ENCODE measurements at regions not wholly inside any gene's neighbourhood (a gene's known extent, or its start where the extent isn't known, plus 50 kb on each side); places are given as distances from the start of the nearest gene placed in this dataset.

- Histone ChIP-seq H3K79me1 (ENCODE audit: low read depth, low read length) (no peaks in the 10 kb centered on the region), H3K4me2 (ENCODE audit: insufficient read depth, low read length, poor library complexity, severe bottlenecking) (no peak overlapping the region), H3K9me3 (replicated peaks in 1 of 2; ENCODE audit: control insufficient read depth in 2 of 2, insufficient read depth in 1 of 2, low read depth in 1 of 2, low read length in 2 of 2) (no peaks in the 10 kb centered on the region), H3K27ac (replicated peaks; ENCODE audit: low read length) (no peak overlapping the region), H3K14ac (ENCODE audit: low read length) (no peak overlapping the region), H3K18ac (ENCODE audit: low read length) (no peak overlapping the region), H2BK120ac (ENCODE audit: low read depth, low read length) (no peak overlapping the region), H2AFZ (ENCODE audit: low read length) (no peak overlapping the region), H2BK5ac (ENCODE audit: low read length) (no peak overlapping the region), H3K9ac (ENCODE audit: low read depth, low read length, poor library complexity) (no peak overlapping the region), H2BK12ac (ENCODE audit: low read length) (no peak overlapping the region), H2BK15ac (ENCODE audit: low read length) (no peak overlapping the region), H3K4me3 (ENCODE audit: low read length in 2 of 2) (no peak overlapping the region), H3K27me3 (ENCODE audit: control insufficient read depth in 3 of 3, insufficient read depth in 3 of 3, low read depth in 1 of 3, low read length in 3 of 3) (peaks cover 0 to 3% (median 0%) of the 10 kb centered on the region in 3 experiments), H3K4ac (ENCODE audit: low read length) (no peak overlapping the region), H4K91ac (ENCODE audit: low read depth, low read length, poor library complexity) (no peak overlapping the region), H3K4me1 (ENCODE audit: control insufficient read depth in 2 of 2, insufficient read depth in 1 of 2, low read depth in 1 of 2, low read length in 2 of 2) (no peaks in the 10 kb centered on the region), H4K8ac (ENCODE audit: low read depth, low read length) (no peak overlapping the region), H2AK5ac (ENCODE audit: low read depth, low read length) (no peak overlapping the region), H3K23ac (ENCODE audit: low read depth, low read length, poor library complexity) (no peak overlapping the region), H3K36me3 (replicated peaks in 1 of 2; ENCODE audit: control insufficient read depth in 2 of 2, insufficient read depth in 2 of 2, low read length in 2 of 2) (no peaks in the 10 kb centered on the region)
- no CpG with 5 or more reads among the region's 5 CpGs for WGBS, 2 donors (ENCODE audit: extremely low coverage in 2 of 2, insufficient read length in 2 of 2, insufficient replicate concordance in 1 of 2)
- no peak for DNase-seq (ENCODE audit: low spot score)
These were observed 110.6 kb upstream of the RNF32 start for GRCh38 chr7:156529956-156530355.

DNA sequence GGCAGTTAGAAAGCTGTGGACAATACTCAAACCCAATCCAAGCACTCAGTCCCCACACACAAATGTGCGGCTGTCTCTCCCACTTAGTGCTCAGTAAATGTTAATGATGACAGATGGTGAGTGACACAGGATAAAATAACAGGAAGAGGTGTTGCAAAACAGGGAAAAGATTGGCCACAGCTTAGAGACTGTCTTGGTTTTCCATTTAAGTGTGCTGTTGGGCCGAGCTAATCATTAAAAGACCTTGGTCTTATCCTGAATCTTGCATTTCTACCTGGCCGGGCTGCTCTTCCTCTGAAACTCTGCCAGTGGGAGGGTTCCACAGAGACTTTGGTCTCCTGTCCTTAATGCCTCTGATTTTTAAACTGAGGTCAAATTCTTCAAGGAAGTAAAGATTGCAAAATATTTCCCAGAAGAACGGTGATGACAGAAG is 113.1 kb upstream of the RNF32 start:
- Histone ChIP-seq H3K9me3 (replicated peaks in 1 of 2; ENCODE audit: control insufficient read depth in 2 of 2, insufficient read depth in 1 of 2, low read depth in 1 of 2, low read length in 2 of 2) (no peaks in the 10 kb centered on the region), H3K79me1 (ENCODE audit: low read depth, low read length) (no peaks in the 10 kb centered on the region), H2BK120ac (ENCODE audit: low read depth, low read length) (no peak overlapping the region), H4K8ac (ENCODE audit: low read depth, low read length) (no peak overlapping the region), H3K27me3 (ENCODE audit: control insufficient read depth in 3 of 3, insufficient read depth in 3 of 3, low read depth in 1 of 3, low read length in 3 of 3) (no peaks in the 10 kb centered on the region), H3K14ac (ENCODE audit: low read length) (no peak overlapping the region), H4K91ac (ENCODE audit: low read depth, low read length, poor library complexity) (no peak overlapping the region), H3K27ac (replicated peaks; ENCODE audit: low read length) (no peak overlapping the region), H3K36me3 (replicated peaks in 1 of 2; ENCODE audit: control insufficient read depth in 2 of 2, insufficient read depth in 2 of 2, low read length in 2 of 2) (no peaks in the 10 kb centered on the region), H3K23ac (ENCODE audit: low read depth, low read length, poor library complexity) (no peak overlapping the region), H2BK12ac (ENCODE audit: low read length) (no peak overlapping the region), H3K4ac (ENCODE audit: low read length) (no peak overlapping the region), H3K4me3 (ENCODE audit: low read length in 2 of 2) (no peak overlapping the region), H3K4me2 (ENCODE audit: insufficient read depth, low read length, poor library complexity, severe bottlenecking) (no peak overlapping the region), H3K4me1 (ENCODE audit: control insufficient read depth in 2 of 2, insufficient read depth in 1 of 2, low read depth in 1 of 2, low read length in 2 of 2) (no peaks in the 10 kb centered on the region), H2AK5ac (ENCODE audit: low read depth, low read length) (no peak overlapping the region), H3K9ac (ENCODE audit: low read depth, low read length, poor library complexity) (no peak overlapping the region), H2BK5ac (ENCODE audit: low read length) (no peak overlapping the region), H2AFZ (ENCODE audit: low read length) (no peak overlapping the region), H3K18ac (ENCODE audit: low read length) (no peak overlapping the region), H2BK15ac (ENCODE audit: low read length) (no peak overlapping the region)
- no peak for DNase-seq (ENCODE audit: low spot score)
- no CpG with 5 or more reads among the region's 4 CpGs for WGBS, 2 donors (ENCODE audit: extremely low coverage in 2 of 2, insufficient read length in 2 of 2, insufficient replicate concordance in 1 of 2)

DNA sequence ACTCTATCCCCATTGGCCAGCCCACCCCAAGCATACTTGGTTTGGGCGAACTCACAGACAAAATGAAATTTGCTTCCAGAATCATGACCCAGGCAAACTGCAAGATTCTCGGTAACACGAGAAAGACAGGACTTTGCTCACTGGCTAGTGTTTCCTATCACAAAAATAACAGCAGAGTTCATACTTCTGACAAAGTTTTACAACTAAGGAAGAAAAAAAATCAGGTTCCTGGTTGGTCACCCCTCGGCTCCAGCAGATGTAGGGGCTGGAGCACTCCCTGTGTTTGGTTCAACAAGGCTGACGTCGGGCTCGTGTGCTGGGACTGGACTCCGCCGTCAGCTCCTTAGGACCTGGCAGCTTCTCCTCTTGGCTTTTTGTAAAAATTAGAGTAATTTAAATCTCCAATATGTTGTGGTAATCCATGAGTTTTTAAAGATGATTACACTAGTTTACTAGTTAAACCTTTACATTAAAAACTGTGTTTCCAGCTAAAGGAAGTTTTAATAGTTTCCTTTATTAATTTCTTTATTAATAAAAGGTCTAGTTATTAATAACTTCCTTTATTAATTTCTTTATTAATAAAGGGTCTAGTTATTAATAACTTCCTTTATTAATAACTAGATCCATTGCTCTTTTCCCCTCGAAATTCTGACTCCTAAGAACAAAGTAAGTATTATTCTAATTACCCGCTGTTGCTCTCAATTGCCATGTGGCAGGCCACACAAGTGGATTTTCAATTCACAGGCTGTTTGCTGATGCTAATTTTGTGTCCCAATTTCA is 115.6 kb upstream of the RNF32 start:
- Histone ChIP-seq H3K14ac (ENCODE audit: low read length) (no peak overlapping the region), H2AFZ (ENCODE audit: low read length) (no peak overlapping the region), H2BK120ac (ENCODE audit: low read depth, low read length) (no peak overlapping the region), H2AK5ac (ENCODE audit: low read depth, low read length) (no peak overlapping the region), H3K9me3 (replicated peaks in 1 of 2; ENCODE audit: control insufficient read depth in 2 of 2, insufficient read depth in 1 of 2, low read depth in 1 of 2, low read length in 2 of 2) (no peaks in the 10 kb centered on the region), H3K9ac (ENCODE audit: low read depth, low read length, poor library complexity) (no peak overlapping the region), H3K27me3 (ENCODE audit: control insufficient read depth in 3 of 3, insufficient read depth in 3 of 3, low read depth in 1 of 3, low read length in 3 of 3) (no peaks in the 10 kb centered on the region), H3K27ac (replicated peaks; ENCODE audit: low read length) (no peak overlapping the region), H3K4ac (ENCODE audit: low read length) (no peak overlapping the region), H3K4me1 (ENCODE audit: control insufficient read depth in 2 of 2, insufficient read depth in 1 of 2, low read depth in 1 of 2, low read length in 2 of 2) (no peaks in the 10 kb centered on the region), H3K79me1 (ENCODE audit: low read depth, low read length) (no peaks in the 10 kb centered on the region), H2BK12ac (ENCODE audit: low read length) (no peak overlapping the region), H3K18ac (ENCODE audit: low read length) (no peak overlapping the region), H2BK5ac (ENCODE audit: low read length) (no peak overlapping the region), H3K36me3 (replicated peaks in 1 of 2; ENCODE audit: control insufficient read depth in 2 of 2, insufficient read depth in 2 of 2, low read length in 2 of 2) (no peaks in the 10 kb centered on the region), H3K23ac (ENCODE audit: low read depth, low read length, poor library complexity) (no peak overlapping the region), H4K91ac (ENCODE audit: low read depth, low read length, poor library complexity) (no peak overlapping the region), H4K8ac (ENCODE audit: low read depth, low read length) (no peak overlapping the region), H3K4me2 (ENCODE audit: insufficient read depth, low read length, poor library complexity, severe bottlenecking) (no peak overlapping the region), H3K4me3 (ENCODE audit: low read length in 2 of 2) (no peak overlapping the region), H2BK15ac (ENCODE audit: low read length) (no peak overlapping the region)
- no peak for DNase-seq (ENCODE audit: low spot score)
- no CpG with 5 or more reads among the region's 11 CpGs for WGBS, 2 donors (ENCODE audit: extremely low coverage in 2 of 2, insufficient read length in 2 of 2, insufficient replicate concordance in 1 of 2)

DNA sequence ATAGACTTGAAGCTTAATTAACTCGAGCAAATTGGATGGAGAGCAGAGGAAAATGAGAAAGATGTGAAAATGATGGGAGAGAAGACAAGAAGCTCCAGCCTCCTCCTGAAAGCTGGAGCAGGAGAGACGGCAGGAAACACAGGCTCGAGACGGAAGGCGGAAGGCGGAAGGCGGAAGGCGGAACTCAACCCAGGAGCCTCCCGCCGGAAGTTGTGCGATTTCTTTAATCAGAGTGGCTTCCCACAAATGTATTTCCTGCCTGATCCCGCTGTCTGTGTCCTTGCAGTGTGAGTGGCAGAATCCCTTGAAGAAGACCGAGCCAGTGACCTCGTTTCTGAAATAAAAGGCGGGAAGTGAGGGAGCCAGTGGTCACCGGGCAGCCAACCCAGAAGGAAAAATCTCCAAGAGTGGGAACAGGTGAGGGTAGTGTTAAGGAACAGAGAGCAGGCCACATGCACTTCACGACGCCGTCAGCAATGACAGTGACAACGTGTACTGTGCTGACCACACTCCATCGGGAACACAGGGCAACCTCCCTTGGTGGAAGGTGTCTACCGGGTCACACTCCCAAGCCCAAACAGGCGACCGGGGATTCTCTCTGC is 117.0 kb upstream of the RNF32 start:
- WGBS, 2 donors (ENCODE audit: extremely low coverage in 2 of 2, insufficient read length in 2 of 2, insufficient replicate concordance in 1 of 2) = no CpG with 5 or more reads among the region's 24 CpGs
- Histone ChIP-seq H3K4me2 (ENCODE audit: insufficient read depth, low read length, poor library complexity, severe bottlenecking) (no peak overlapping the region), H2BK15ac (ENCODE audit: low read length) (no peak overlapping the region), H3K79me1 (ENCODE audit: low read depth, low read length) (no peaks in the 10 kb centered on the region), H3K14ac (ENCODE audit: low read length) (no peak overlapping the region), H3K27me3 (ENCODE audit: control insufficient read depth in 3 of 3, insufficient read depth in 3 of 3, low read depth in 1 of 3, low read length in 3 of 3) (no peaks in the 10 kb centered on the region), H3K9me3 (replicated peaks in 1 of 2; ENCODE audit: control insufficient read depth in 2 of 2, insufficient read depth in 1 of 2, low read depth in 1 of 2, low read length in 2 of 2) (no peaks in the 10 kb centered on the region), H3K4me1 (ENCODE audit: control insufficient read depth in 2 of 2, insufficient read depth in 1 of 2, low read depth in 1 of 2, low read length in 2 of 2) (no peaks in the 10 kb centered on the region), H3K18ac (ENCODE audit: low read length) (no peak overlapping the region), H2AFZ (ENCODE audit: low read length) (no peak overlapping the region), H4K8ac (ENCODE audit: low read depth, low read length) (no peak overlapping the region), H2BK5ac (ENCODE audit: low read length) (no peak overlapping the region), H2BK120ac (ENCODE audit: low read depth, low read length) (no peak overlapping the region), H3K36me3 (replicated peaks in 1 of 2; ENCODE audit: control insufficient read depth in 2 of 2, insufficient read depth in 2 of 2, low read length in 2 of 2) (no peaks in the 10 kb centered on the region), H3K4me3 (ENCODE audit: low read length in 2 of 2) (no peak overlapping the region), H2AK5ac (ENCODE audit: low read depth, low read length) (no peak overlapping the region), H4K91ac (ENCODE audit: low read depth, low read length, poor library complexity) (no peak overlapping the region), H3K23ac (ENCODE audit: low read depth, low read length, poor library complexity) (peak overlapping the region; percentile 80), H2BK12ac (ENCODE audit: low read length) (no peak overlapping the region), H3K9ac (ENCODE audit: low read depth, low read length, poor library complexity) (no peak overlapping the region), H3K4ac (ENCODE audit: low read length) (no peak overlapping the region), H3K27ac (replicated peaks; ENCODE audit: low read length) (no peak overlapping the region)
- no peak for DNase-seq (ENCODE audit: low spot score)
